NB4 (cell line): ENCODE measurements at regions not wholly inside any gene's neighbourhood (a gene's known extent, or its start where the extent isn't known, plus 50 kb on each side); places are given as distances from the start of the nearest gene placed in this dataset.

Experiments used
- MYC ChIP-seq: IDR thresholded peaks from 2 replicates; pipeline ENCODE4 v1.6.1; 2011; ENCODE audit warnings: low read depth, low read length
- POLR2A ChIP-seq: IDR thresholded peaks from 2 replicates; pipeline ENCODE4 v1.6.1; 2011; ENCODE audit warnings: mild to moderate bottlenecking; ENCODE audit not compliant: insufficient read length; ENCODE audit errors: extremely low read depth
- TF ChIP-seq, protein P1 (sequence below): IDR thresholded peaks from one replicate; pipeline ENCODE4 v1.5.1; 2012; ENCODE audit warnings: low read depth, low read length
- TF ChIP-seq, protein P2 (sequence below): IDR thresholded peaks from 2 replicates; pipeline ENCODE4 v1.6.1; 2011; ENCODE audit warnings: low read depth, low read length

DNA sequence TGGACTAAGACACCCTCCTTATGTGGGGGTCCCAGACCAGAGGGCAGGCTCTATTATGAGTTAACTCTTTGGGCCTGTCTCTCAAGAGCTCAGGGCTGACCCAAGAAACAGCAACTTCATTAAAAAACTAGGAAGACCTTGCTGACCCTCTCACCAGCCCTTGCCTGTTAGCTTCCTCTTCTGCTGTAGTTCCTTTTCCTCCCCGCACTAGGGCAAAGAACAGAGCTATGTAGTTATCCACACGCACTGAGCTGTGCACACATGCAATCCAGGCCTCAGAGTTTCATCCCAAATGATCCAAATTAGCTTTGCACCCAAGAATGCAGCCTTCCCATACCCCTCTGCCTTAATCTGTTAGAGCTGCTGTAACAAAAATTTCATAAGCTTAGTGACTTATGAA, 539.6 kb upstream of the CADM1 start:
- TF ChIP-seq, protein P1, sequence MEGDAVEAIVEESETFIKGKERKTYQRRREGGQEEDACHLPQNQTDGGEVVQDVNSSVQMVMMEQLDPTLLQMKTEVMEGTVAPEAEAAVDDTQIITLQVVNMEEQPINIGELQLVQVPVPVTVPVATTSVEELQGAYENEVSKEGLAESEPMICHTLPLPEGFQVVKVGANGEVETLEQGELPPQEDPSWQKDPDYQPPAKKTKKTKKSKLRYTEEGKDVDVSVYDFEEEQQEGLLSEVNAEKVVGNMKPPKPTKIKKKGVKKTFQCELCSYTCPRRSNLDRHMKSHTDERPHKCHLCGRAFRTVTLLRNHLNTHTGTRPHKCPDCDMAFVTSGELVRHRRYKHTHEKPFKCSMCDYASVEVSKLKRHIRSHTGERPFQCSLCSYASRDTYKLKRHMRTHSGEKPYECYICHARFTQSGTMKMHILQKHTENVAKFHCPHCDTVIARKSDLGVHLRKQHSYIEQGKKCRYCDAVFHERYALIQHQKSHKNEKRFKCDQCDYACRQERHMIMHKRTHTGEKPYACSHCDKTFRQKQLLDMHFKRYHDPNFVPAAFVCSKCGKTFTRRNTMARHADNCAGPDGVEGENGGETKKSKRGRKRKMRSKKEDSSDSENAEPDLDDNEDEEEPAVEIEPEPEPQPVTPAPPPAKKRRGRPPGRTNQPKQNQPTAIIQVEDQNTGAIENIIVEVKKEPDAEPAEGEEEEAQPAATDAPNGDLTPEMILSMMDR: no peak
- TF ChIP-seq MYC (no peak), POLR2A (no peak)
- TF ChIP-seq, protein P2, sequence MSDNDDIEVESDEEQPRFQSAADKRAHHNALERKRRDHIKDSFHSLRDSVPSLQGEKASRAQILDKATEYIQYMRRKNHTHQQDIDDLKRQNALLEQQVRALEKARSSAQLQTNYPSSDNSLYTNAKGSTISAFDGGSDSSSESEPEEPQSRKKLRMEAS: no peak
